WI38 (cell line): ENCODE measurements at regions not wholly inside any gene's neighbourhood (a gene's known extent, or its start where the extent isn't known, plus 50 kb on each side); places are given as distances from the start of the nearest gene placed in this dataset.

Experiments used
- H3K4me3 ChIP-seq: 2 replicates; pipeline ENCODE4 v1.5.1; 2011; ENCODE audit warnings: low read depth, mild to moderate bottlenecking, control low read depth, low read length
- CTCF ChIP-seq: IDR thresholded peaks from 2 replicates; pipeline ENCODE4 v1.5.1; 2012; ENCODE audit warnings: low read depth, mild to moderate bottlenecking, control low read depth, low read length

- H3K4me3 ChIP-seq, result no peak overlapping the region
- no peak for TF ChIP-seq CTCF
Measured at GRCh38 chr21:15365751-15366392, 301.1 kb upstream of the NRIP1 start.

DNA sequence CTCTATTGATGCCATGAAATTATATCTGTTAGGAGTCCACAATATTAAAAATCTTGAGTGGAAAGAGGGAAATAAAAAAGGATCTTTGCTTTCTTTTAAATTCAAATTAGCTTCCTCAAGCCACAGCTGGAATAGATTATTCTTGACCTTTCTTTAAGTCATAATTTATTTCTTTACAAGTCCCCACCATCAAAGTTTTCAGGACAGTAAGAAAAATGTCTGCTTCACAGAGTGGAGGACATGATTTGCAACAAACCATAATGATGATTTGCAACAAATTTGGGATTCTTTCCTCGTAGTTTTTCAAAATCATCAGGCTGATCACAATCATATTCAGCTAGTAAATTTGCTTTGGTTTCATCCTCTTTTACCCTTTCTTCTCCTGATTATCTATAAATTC, 301.8 kb upstream of the NRIP1 start:
- no peak overlapping the region for H3K4me3 ChIP-seq
- no peak for TF ChIP-seq CTCF

DNA sequence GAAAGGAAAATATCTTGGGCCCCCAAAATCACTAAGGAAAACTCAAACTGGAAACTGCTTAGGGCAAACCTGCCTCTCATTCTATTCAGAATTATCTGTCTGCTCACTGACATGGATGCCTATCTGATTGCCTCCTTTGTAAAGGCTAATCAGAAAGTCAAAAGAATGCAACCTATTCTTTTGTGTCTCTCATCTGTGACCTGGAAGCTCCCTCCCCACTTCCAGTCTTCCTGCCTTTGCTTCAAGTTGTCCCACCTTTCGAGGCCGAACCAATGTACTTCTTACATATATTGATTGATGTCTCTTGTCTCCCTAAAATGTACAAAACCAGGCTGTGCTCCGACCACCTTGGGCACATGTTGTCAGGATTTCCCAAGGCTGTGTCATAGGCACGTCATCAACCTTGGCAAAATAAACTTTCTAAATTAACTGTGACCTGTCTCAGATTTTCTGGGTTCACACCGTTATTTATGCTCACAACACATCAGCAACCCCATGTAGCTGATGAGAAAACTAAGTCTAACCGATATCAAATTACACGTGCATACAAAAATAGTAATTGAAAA, 302.3 kb upstream of the NRIP1 start:
- no peak for TF ChIP-seq CTCF
- H3K4me3 ChIP-seq, result no peak overlapping the region

GRCh38 chr21:15370462-15370975, 305.7 kb upstream of the NRIP1 start:
- TF ChIP-seq CTCF, result no peak
- H3K4me3 ChIP-seq, result no peak overlapping the region

GRCh38 chr21:15373941-15374340, 309.1 kb upstream of the NRIP1 start:
- no peak overlapping the region for H3K4me3 ChIP-seq
- no peak for TF ChIP-seq CTCF

DNA sequence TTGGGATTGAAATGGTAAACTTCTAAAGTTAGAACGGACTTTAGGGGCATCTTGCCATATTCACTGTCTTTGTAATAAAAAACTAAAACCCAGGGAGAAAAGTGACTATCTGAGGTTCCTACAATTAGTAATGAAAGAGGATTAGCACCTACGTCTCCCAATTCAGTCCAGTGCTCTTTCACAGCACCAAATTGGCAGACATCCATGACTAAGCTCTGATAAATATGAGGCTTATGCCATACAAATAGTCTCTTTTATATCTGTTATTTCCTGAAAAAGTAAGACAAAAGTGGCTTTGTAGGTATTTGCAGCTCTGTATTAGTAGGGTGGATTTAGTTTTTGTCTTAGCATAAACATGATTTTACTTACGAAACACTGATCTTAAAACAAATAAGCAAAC, 315.0 kb upstream of the NRIP1 start:
- TF ChIP-seq CTCF, result no peak

GRCh38 chr21:15383588-15383987, 318.8 kb upstream of the NRIP1 start:
- TF ChIP-seq CTCF, result no peak
- no peak overlapping the region for H3K4me3 ChIP-seq

More for the DNA sequence above, 315.0 kb upstream of the NRIP1 start:
- H3K4me3 ChIP-seq, result no peak overlapping the region
